Thyroid gland (tissue), 4 donors: ENCODE measurements at regions not wholly inside any gene's neighbourhood (a gene's known extent, or its start where the extent isn't known, plus 50 kb on each side); places are given as distances from the start of the nearest gene placed in this dataset.

Experiments used
- CTCF ChIP-seq, 6 experiments: fragments of 200-600 bp in 3 of 6; fragments of 450-650 bp in 3 of 6; sonication (generic) in 3 of 6; IDR thresholded peaks; one replicate each; pipeline ENCODE4 v1.5.1; 2016 to 2019; ENCODE audit warnings: antibody characterized with exemption in 6 of 6, mild to moderate bottlenecking in 2 of 6, inconsistent platforms in 1 of 6, moderate library complexity in 1 of 6
- POLR2A ChIP-seq, 2 donors: fragments of 450-650 bp; IDR thresholded peaks; one replicate each; pipeline ENCODE4 v1.6.1; 2017; ENCODE audit warnings: antibody characterized with exemption in 2 of 2, mild to moderate bottlenecking in 2 of 2, moderate library complexity in 1 of 2

GRCh38 chr2:154924531-154924930 is 226.0 kb downstream of the KCNJ3 start:
- TF ChIP-seq CTCF (IDR thresholded peaks at IDR 0.05) (no peak), POLR2A (IDR thresholded peaks at IDR 0.05) (no peak)
